T1000 (cell line): ENCODE measurements at regions not wholly inside any gene's neighbourhood (a gene's known extent, or its start where the extent isn't known, plus 50 kb on each side); places are given as distances from the start of the nearest gene placed in this dataset.

ENCODE experiments used
- DNase-seq: peaks from one replicate; lab custom pipeline; 2025; ENCODE audit warnings: mixed read lengths; lab: John Stamatoyannopoulos, UW

- DNase-seq: no peak
These were observed 136.9 kb downstream of the RWDD3 start for GRCh38 chr1:95370691-95371562.

GRCh38 chr1:95371666-95372282, 137.8 kb downstream of the RWDD3 start:
- DNase-seq: no peak

- DNase-seq: no peak
These were observed 141.2 kb downstream of the RWDD3 start for GRCh38 chr1:95375174-95375573.

- no peak for DNase-seq
These were observed 146.9 kb downstream of the RWDD3 start for GRCh38 chr1:95380909-95381308.

GRCh38 chr1:95382000-95382786, 148.2 kb downstream of the RWDD3 start:
- no peak for DNase-seq

GRCh38 chr1:95383111-95383510, 149.1 kb downstream of the RWDD3 start:
- DNase-seq: no peak

GRCh38 chr1:95384567-95384966, 150.6 kb downstream of the RWDD3 start:
- DNase-seq: peak; percentile 38

GRCh38 chr1:95386371-95386770, 152.4 kb downstream of the RWDD3 start:
- no peak for DNase-seq

- no peak for DNase-seq
These were observed 152.9 kb downstream of the RWDD3 start for GRCh38 chr1:95386915-95387314.

- DNase-seq: no peak
These were observed 154.0 kb downstream of the RWDD3 start for GRCh38 chr1:95388031-95388430.

- no peak for DNase-seq
These were observed 159.4 kb downstream of the RWDD3 start for GRCh38 chr1:95393434-95393833.

GRCh38 chr1:95396557-95396956, 162.5 kb downstream of the RWDD3 start:
- DNase-seq: no peak

- no peak for DNase-seq
These were observed 168.8 kb downstream of the RWDD3 start for GRCh38 chr1:95402780-95403179.

GRCh38 chr1:95406279-95406678, 172.3 kb downstream of the RWDD3 start:
- DNase-seq: no peak

GRCh38 chr1:95407131-95407885, 173.3 kb downstream of the RWDD3 start:
- DNase-seq: no peak

GRCh38 chr1:95407886-95408291, 173.9 kb downstream of the RWDD3 start:
- DNase-seq: no peak

- DNase-seq: no peak
These were observed 174.6 kb downstream of the RWDD3 start for GRCh38 chr1:95408507-95409136.

GRCh38 chr1:95409276-95409675, 175.3 kb downstream of the RWDD3 start:
- no peak for DNase-seq

GRCh38 chr1:95409901-95410300, 175.9 kb downstream of the RWDD3 start:
- DNase-seq: no peak

GRCh38 chr1:95415146-95415545, 181.1 kb downstream of the RWDD3 start:
- no peak for DNase-seq

GRCh38 chr1:95426772-95427171, 192.8 kb downstream of the RWDD3 start:
- no peak for DNase-seq
